Skeletal muscle cell (primary cell): ENCODE measurements at regions not wholly inside any gene's neighbourhood (a gene's known extent, or its start where the extent isn't known, plus 50 kb on each side); places are given as distances from the start of the nearest gene placed in this dataset.

Experiments
- DNase-seq: peaks from one replicate; pipeline ENCODE4 v3.0.0-alpha.2; 2010; ENCODE audit warnings: low read depth
- H3K4me3 ChIP-seq: 2 replicates; pipeline ENCODE4 v1.5.1; 2011; ENCODE audit warnings: low read depth, mild to moderate bottlenecking, control low read depth, low read length, moderate library complexity

DNA sequence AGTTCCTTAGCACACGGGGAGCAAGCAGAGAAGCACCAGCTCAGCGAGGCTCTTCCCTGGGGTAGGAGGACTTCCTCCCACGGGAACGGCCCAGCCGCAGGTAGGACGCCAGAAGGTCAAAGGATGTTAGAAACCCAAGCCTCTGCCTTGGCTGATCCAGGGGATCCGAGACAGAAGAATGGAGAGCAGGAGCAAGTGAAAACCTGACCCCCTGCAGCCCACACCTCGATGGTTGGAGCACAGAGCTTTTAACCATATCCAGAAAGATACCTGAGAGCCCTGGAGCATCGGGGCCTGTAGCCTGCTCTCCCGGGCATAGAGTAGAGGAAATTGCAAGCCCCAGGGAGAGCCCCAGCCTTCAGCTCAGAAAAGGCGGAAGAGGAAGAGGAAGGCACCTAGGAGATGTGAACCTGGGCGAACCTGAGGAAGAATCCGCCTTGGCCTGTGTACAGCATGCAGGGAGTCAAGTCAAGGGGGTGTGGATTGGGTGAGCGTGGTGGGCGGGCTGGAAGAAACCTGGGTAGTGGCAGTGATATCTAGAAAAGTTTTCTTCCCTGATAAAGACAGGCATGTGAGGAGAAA is 76.3 kb downstream of the PSMG1 start:
- no peak for DNase-seq
- H3K4me3 ChIP-seq, result no peak overlapping the region

DNA sequence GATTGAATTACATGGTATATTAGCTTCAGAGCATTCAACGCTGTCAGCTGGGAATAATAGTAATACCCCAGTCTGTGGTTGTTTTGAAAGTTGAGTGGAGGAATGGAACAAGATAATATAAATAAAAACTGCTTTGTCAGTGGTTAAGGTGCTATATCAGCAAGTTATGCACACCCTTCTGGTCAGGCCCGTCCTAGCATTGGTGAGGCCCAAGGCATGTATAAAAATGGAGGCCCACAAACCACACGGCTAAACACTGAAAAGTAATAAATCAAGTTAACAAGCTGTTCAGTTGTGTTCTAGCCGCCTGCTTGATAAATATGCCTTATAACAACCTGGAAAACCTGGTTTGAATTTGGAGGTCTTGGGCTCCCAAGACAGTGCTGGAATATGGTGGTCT is 77.4 kb downstream of the PSMG1 start:
- no peak for DNase-seq
- no peak overlapping the region for H3K4me3 ChIP-seq

DNA sequence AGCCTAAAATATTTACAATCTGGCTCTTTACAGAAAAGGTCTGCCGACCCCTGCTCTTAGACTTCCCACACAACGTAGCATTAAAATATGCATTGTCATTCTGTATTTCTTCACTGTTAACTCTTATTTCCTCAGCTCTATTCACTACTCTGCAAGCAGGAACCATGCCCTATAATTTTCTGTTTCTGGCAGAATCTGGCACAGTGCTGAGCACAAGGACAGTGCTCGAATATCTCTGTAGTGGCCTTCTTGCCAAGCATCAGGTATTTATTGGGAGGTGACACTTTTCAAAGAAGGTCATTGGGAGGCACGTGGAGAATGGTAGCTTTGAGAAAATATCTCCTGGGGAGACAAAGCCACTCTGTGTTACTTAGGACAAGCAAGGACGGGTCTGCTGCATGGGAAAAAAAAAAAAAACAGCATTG is 77.9 kb downstream of the PSMG1 start:
- no peak for DNase-seq

DNA sequence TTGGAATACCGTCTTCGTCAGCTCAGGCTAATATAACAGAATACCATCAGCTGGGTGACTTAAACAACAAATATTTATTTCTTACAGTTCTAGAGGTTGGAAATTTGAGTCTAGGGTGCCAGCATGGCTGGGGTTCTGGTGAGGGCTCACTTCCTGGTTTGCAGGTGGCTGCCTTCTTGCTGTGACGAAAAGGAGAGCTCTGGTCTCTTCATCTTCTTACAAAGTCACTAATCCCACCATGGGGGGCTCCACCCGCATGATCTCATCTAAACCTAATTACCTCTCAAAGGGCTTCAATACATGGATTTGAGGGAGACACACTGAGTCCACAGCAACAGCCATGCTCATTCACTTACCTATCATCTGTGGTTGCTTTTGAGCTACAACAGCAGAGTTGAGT is 78.3 kb downstream of the PSMG1 start:
- DNase-seq, result no peak
- no peak overlapping the region for H3K4me3 ChIP-seq

More for the DNA sequence above, 77.9 kb downstream of the PSMG1 start:
- no peak overlapping the region for H3K4me3 ChIP-seq

DNA sequence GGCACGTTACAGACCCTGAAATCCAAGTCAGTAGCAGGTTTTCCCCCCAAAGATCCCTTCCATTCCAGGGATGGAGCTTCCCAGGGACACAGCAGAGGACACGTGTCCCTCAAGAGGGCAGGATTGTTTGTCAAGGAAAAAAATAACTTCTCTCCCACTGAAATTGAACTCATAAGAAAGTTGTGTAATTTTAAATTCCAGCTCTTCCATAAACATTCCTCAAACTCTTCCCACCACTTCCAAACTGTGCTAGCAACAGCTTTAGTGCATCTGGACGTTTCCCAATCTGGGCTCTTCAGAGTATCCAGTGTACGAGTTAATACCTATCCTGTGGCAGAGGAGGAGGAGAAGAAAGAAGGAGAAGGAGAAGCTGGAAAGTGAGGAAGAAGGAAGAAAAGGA is 79.6 kb downstream of the PSMG1 start:
- no peak for DNase-seq
- H3K4me3 ChIP-seq, result no peak overlapping the region

DNA sequence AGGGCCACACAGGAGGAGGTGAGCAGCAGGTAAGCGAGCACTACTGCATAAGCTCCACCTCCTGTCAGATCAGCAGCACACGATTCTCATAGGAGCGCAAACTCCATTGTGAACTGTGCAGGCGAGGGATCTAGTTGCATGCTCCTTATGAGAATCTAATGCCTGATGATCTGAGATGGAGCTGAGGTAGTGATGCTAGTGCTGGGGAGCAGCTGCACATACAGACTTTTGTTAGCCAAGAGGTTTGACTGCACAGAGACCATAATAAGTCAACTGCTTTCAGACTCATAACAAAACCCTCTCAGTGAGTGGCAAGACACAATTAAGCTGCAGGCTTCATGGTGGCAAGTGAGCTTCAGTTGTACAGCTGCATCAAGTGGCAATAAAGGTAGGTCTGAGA is 83.4 kb downstream of the PSMG1 start:
- H3K4me3 ChIP-seq, result no peak overlapping the region
- no peak for DNase-seq

DNA sequence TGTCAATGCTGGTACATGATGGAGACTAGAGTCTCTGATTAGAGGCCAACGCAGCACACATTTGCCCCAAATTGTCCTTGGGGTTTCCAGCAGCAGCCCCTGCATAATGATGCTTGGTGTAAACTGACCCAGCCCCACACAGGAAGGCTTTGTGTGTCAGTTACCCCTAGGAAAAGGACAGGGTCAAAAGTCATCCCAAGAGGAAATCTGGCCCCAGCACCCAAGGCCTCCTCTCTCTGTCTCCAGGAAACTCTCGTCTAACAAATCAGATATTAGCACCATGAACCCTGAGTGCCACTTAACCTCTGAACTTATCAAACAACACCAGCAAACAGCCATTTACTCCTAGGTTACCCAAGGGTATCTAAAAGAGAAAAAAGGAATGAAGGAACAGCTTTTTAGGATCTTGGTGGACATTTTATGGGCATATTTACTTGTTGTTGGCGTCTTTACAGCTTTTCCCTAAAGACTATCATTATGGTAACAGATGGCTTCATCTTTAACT is 84.5 kb downstream of the PSMG1 start:
- H3K4me3 ChIP-seq, result no peak overlapping the region
- no peak for DNase-seq

DNA sequence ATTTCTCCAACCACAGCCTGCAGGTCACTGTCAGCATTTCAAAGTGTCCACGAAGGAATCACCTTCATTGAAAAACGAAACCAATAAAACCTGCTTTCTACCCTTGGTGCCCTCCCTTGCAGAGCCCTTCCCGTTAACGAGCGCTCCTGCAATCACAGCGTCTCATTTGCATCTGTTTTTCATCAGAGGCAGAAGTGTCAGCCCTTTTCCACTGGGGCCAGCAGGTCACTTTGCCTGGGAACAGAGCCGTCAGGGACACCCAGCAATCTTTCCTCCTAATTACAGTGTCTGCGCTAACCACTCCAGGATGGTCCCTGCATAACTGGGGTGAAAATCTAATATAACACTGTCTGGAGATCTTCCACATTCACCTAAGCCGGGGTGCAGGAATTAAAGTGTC is 85.3 kb downstream of the PSMG1 start:
- H3K4me3 ChIP-seq, result no peak overlapping the region
- DNase-seq, result no peak

DNA sequence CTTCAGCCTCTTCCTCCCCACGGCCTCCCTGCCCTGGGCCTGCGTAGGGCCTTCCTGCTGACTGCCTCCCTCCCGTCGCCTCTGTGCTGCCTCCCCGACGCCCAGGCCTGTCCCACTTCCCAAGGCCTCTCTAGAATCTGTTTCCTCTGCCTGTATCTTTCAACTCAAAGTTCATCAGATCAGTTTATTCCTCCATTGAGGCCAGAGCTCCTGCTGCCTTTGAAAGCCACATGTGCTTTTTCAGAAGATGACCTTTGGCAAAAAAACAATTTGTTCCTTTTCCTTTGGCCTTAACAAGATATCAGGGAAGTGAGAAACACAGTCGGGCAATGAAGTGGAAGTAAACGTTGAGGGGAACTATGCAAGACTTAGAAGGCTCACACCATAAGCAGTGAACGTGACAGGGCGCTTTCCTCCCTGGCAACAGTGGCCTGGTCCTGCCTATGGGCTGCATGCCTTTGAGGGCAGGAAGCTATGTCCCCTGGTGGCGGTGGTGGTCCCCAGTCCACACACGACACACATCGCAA is 85.9 kb downstream of the PSMG1 start:
- no peak overlapping the region for H3K4me3 ChIP-seq
- DNase-seq, result no peak

DNA sequence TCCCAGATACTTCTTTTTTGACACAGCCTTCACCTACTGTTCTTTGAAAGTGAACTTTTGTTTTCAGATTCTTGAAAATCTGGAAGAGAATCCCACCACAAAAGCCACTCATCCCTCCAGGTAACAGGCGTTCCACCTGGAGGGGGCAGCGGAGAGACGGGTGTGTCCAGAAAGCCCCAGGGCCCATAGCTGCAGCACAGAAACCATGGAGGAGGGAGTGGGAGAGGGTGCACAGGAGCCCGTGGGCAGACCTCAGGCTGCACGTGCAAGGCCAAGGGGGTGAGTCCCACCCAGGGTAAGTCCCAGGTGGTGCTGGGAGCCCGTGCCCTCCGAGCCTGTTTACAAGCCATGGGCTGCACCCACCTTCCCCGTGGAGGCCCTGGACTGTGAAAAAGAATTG is 86.5 kb downstream of the PSMG1 start:
- no peak overlapping the region for H3K4me3 ChIP-seq
- DNase-seq, result no peak

DNA sequence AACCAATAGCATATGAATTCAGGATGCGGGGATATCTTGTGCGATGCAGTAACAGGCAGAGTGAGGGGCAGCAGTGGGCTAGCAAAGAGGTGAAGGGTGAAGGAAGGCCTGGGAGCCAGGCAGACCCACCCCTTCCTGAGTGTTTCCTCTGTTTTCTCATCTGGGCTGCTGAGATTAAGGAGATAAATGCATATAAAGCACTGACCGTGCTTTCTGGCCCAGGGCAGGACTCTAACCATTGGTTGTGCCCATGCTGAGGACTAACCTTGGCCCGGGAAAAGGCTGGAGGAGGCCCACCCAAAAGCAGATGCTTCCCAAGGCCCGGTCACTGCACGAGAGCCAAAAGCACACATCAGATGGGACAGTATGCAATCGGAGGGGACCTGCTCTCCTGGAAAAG is 87.6 kb downstream of the PSMG1 start:
- no peak overlapping the region for H3K4me3 ChIP-seq
- no peak for DNase-seq

DNA sequence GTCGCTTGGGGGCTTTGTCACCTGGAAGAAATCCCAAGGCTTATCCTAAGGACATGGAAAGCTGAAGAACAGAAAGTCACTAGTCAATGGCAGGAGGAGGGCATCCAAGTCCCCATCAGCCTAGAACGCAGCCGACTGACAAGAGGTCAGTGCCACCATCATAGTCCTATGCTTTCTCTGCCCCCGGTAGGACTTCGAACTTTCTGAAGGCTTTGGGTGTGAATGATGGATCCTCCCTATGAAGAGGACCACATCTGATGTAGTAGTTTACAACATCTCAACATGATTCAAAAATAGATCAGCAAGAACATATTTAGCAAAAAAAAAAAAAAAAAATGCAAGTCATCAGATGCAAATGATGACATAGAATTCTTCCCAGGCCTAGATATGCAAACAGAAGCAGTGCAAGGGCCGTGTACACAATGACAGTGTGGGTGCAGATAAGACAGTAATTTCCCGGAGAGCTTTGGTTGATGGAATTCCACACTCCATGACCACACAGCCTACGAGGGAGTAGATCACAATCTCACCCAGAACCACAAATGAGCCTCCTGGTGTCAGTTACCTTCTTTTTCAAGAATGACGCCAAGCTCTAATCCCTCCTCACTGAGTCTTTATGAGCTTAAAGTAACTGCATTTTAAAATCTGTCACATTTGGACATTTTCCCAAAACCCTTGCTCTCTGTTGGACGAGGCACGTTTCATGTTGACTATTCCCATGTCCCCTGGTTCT is 88.2 kb downstream of the PSMG1 start:
- no peak for DNase-seq
- no peak overlapping the region for H3K4me3 ChIP-seq

DNA sequence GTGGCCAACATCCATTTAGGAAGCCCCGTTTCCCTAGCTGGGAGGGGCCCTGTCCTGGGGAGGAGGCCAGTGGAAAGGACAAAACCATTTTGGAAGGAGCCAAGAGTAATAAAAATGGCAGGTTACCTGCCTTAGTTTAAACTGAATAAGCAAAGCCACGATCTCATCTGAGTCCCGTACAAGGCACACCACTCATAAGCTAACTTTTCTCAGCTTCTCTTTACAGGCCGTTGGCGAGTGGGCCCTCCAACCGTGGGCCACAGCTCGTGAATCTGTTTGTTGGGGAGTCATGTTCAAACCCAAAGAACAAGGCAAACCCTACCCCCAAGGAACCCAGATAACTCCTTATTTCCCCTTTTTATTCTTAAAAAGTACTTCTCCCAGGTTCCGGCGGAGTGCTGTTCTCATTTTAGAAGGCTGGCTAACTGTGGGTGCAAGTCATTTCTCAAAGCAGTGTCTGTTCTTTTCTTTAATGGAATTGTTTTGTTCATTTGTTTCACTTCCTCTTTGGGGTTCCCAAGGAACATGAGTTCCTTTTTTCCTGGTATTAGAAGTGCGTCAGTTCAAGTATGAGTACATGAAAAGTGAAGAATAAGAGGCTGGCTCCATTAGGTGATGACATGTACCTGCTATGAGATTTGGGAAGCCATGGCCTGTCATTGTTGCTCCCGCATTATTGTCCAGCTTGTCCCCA is 89.0 kb downstream of the PSMG1 start:
- H3K4me3 ChIP-seq, result no peak overlapping the region
- no peak for DNase-seq

DNA sequence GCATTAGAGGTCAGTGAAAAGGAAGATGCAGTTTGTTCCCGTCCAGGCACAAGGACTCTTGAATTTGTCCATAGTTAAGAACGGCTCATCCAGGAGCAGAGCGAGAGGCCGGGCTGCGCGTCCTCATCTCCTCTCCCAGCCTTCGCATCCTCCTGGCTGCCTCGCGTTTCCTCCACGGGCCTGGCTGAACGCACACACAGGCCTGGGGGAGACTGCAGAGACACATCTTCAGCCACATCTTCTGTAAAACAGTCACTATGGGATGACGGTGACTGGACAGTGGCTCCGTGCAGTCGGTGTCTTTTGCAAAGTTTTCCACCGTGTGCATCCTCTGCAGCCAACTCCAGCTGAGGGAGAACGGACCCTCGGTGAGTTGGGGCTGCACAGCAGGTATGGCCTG is 89.7 kb downstream of the PSMG1 start:
- H3K4me3 ChIP-seq, result no peak overlapping the region
- DNase-seq, result no peak

DNA sequence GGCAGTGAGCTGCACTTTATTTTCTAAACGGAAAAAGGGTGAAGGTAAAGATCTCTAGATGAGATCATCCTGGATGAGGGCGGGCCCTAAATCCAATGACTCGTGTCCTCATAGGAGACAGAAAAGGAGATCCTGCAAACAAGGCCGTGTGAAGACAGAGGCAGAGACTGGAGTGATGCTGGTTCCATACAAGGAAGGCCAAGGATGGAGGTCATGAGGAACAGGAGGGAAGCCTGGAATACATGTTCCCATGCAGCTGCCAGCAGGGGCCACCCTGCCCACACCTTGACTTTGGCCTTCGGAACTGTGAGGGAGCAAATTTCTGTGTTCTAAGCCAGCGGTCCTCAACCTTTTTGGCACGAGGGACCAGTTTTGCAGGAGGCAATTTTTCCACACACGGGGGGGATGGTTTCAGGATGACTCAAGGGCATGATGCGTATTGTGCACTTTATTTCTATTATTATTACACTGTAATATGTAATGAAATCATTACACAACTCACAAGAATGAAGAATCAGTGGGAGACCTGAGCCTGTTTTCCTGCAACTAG is 94.3 kb downstream of the PSMG1 start:
- H3K4me3 ChIP-seq, result no peak overlapping the region
- peak; percentile 81 for DNase-seq

DNA sequence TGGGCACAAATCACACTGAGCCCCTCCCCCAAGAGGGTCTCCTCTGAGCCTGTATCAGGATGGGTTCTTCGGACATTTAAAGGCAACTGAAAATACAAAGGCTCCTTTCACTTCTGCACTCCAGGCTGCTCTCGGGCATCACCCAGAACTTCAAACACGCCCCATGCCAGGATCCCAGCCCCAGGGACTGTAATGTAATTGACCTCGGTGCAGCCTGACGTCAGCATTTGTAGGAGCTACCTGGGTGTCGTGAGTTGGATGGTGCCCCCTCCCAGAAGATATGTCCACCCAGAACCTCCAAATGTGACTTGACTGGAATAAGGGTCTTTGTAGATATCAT is 95.2 kb downstream of the PSMG1 start:
- no peak overlapping the region for H3K4me3 ChIP-seq

DNA sequence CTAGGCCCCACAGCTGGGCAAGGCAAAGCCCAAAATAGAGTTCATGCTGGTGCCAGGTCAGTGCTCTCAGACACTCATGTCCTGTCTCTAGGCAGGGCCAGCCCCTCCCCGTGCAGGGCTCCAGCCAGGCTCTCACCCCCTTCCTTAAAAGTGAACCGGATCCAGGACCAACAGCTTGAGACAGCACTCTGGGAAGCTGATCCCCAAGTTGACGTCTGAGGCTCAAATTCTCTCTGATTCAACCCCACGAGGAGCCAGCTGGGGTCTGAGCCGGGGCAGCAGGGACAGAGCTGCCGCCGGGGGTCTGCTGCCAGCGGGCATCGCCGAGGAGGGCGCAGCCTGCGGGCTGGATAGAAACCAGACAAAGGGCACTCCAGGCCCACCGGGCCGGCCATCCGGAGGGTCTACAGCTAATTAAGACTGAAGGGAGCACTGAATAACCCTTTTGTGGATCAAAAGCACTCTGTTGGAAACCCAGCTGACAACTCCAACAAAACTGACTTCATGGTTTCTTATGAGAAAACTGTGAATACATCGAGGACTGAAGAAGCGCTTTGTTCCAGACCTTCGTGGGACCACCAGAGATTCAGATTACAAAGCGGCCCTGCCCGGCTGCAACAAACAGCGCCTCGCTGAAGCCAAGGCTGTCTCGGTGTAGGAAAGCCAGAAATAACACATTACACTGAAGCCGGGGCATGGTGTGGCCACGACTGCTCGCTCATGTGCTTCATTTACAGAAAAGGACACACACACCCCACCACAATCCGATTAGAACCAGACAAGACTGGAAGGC is 95.8 kb downstream of the PSMG1 start:
- no peak overlapping the region for H3K4me3 ChIP-seq
- DNase-seq, result no peak

More for the DNA sequence above, 95.2 kb downstream of the PSMG1 start:
- no peak for DNase-seq

DNA sequence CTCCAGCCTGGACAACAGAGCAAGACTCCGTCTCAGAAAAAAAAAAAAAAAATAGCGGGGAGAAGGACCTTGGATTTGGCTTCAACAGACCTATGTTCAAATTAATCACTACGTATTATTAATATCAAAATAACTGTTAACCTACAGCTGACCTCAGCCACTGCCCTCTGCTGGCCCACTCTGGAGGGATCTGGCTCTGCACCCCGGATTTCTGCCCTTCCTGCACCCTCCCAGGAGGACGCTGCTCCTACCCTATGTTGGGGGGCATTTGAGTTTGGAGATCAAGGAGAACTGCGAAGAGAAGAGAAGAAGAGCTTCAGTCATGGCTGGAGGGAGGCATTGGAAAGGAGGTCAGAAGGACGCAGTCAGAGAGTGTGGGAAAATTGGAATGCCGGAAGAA is 96.7 kb downstream of the PSMG1 start:
- DNase-seq, result no peak
- H3K4me3 ChIP-seq, result no peak overlapping the region

DNA sequence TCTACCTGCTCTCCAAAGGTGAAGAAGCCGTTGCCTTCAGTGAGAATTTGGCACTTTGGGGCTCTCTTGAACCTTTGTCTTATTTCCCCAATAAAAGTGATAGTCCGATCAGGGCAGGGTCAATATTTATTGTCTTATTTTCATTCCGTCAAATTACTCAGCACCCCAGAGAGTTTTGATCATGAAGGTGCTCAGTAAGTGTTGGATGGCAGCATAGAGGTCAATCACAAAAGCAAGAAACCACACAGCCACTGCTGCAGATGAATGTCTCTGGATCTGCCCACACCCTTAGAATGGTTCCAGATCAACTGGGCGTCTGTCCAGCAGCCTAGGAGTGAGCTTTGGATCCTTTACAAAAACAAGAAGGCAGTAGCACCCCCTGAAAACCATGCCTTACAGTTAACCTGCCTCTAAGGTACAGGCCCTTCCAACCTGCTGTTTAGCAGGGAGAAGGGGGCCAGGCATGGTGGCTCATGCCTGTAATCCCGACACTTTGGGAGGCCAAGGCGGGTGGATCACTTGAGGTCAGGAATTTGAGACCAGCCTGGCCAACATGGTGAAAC is 97.3 kb downstream of the PSMG1 start:
- no peak overlapping the region for H3K4me3 ChIP-seq
- DNase-seq, result no peak
